Lung (tissue), 11 donors: ENCODE measurements at regions not wholly inside any gene's neighbourhood (a gene's known extent, or its start where the extent isn't known, plus 50 kb on each side); places are given as distances from the start of the nearest gene placed in this dataset.

Source experiments
- ATAC-seq: fragments of 200-7000 bp; cut with Tn5 transposase; one replicate; pipeline ENCODE4 v1.9.1; 2020; ENCODE audit warnings: moderate number of reproducible peaks; ENCODE audit not compliant: insufficient read depth, low FRiP score
- DNase-seq, 3 donors: peaks; one replicate each; pipeline ENCODE4 v3.0.0-alpha.2; 2013 to 2017
- H3K27ac ChIP-seq, 2 donors: one replicate each; pipeline ENCODE4 v1.5.1; 2013; ENCODE audit warnings: mild to moderate bottlenecking in 2 of 2, moderate library complexity in 2 of 2, control low read depth in 1 of 2, inconsistent platforms in 1 of 2, low read depth in 1 of 2, low read length in 1 of 2
- H3K27me3 ChIP-seq, 3 donors: one replicate each; pipeline ENCODE4 v1.5.1; 2013; ENCODE audit warnings: low read length in 2 of 3; ENCODE audit not compliant: control insufficient read depth in 3 of 3, insufficient read depth in 3 of 3
- H3K36me3 ChIP-seq, 4 donors: one replicate each; pipeline ENCODE4 v1.5.1; 2013; ENCODE audit warnings: low read length in 4 of 4, mild to moderate bottlenecking in 1 of 4, moderate library complexity in 1 of 4; ENCODE audit not compliant: control insufficient read depth in 4 of 4, insufficient read depth in 4 of 4
- H3K4me1 ChIP-seq, 5 donors: one replicate each; pipeline ENCODE4 v1.5.1; 2013; ENCODE audit warnings: low read length in 5 of 5, mild to moderate bottlenecking in 2 of 5, moderate library complexity in 1 of 5; ENCODE audit not compliant: control insufficient read depth in 5 of 5, insufficient read depth in 5 of 5
- H3K4me3 ChIP-seq: one replicate; pipeline ENCODE4 v1.5.1; 2013; ENCODE audit warnings: mild to moderate bottlenecking, control low read depth, moderate library complexity
- H3K9ac ChIP-seq, 2 donors: one replicate each; pipeline ENCODE4 v1.5.1; 2013; ENCODE audit warnings: low read length in 2 of 2, control low read depth in 1 of 2; ENCODE audit not compliant: insufficient read depth in 1 of 2
- H3K9me3 ChIP-seq, 4 donors: one replicate each; pipeline ENCODE4 v1.5.1; 2013; ENCODE audit warnings: low read length in 3 of 4, mild to moderate bottlenecking in 1 of 4, moderate library complexity in 1 of 4; ENCODE audit not compliant: control insufficient read depth in 4 of 4, insufficient read depth in 3 of 4
- CTCF ChIP-seq: IDR thresholded peaks from 2 replicates; pipeline ENCODE4 v1.5.1; 2012; ENCODE audit warnings: mild to moderate bottlenecking; ENCODE audit errors: control extremely low read depth, extremely low read depth
- WGBS, 2 donors: extraction: QIAGEN DNeasy Blood & Tissue Kit; methylation state at CpG; one replicate each; pipeline ENCODE4 v1.1.7; 2013; 5-methylcytosine and 5-hydroxymethylcytosine counted together
- donor health status: control.
- donor health status: control.
- donor health status: Bipolar disorder and iron deficiency.
- donor health status: healthy.
- donor health status: DM: yes; HTN: yes; CAD: no.

GRCh38 chr14:76273346-76273745, 102.6 kb upstream of the ESRRB start:
- H3K9ac ChIP-seq: no peak overlapping the region
- DNase-seq (no peak), ATAC-seq (no peak)
- WGBS, 2 donors: 71 to 82% methylated on average over 2 of the region's 2 CpGs
- no peak for TF ChIP-seq CTCF
- no peak overlapping the region for H3K4me3 ChIP-seq
- H3K27me3 ChIP-seq: peaks cover 0 to 3% (median 0%) of the 10 kb centered on the region in 3 donors
- H3K36me3 ChIP-seq: no peaks in the 10 kb centered on the region
- no peaks in the 10 kb centered on the region for H3K4me1 ChIP-seq
- H3K9me3 ChIP-seq: peaks cover 0 to 2% (median 0%) of the 10 kb centered on the region in 4 donors
- no peak overlapping the region for H3K27ac ChIP-seq

GRCh38 chr14:76274324-76274723, 101.6 kb upstream of the ESRRB start:
- DNase-seq: no peak
- Histone ChIP-seq H3K27ac (no peak overlapping the region), H3K4me3 (no peak overlapping the region), H3K9ac (no peak overlapping the region), H3K9me3 (peaks cover 0 to 4% (median 0%) of the 10 kb centered on the region in 4 donors), H3K27me3 (peaks cover 0 to 3% (median 0%) of the 10 kb centered on the region in 3 donors), H3K36me3 (no peaks in the 10 kb centered on the region), H3K4me1 (no peaks in the 10 kb centered on the region)
- WGBS, 2 donors: 85 to 90% methylated on average over 3 of the region's 3 CpGs
- ATAC-seq: no peak
- no peak for TF ChIP-seq CTCF

DNA sequence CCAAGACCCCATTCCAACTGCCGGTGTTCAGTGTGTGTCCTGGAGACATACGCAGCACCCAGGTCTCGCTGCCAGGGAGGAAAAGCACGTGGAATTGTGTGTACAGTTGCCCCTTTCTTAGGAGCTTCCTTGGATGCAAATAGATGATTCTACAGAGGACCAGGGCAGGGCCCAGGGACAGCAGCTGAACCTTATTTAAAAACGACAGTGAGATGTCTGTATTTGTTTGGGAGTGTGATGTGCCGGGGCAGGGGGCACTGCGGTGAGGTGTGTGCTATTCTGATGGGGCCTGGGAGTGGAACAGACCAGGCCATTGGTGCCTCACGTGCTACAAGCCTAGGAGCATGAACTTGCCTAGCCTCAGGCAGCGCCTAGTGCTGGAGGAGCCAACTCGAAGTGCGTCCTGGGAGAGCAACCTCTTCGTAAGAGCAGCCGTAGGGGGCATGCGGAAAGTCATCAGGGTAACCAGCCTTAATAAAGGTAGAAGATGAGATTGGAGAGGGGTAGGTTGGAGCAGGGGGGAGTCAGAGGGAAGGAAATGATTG, 98.3 kb upstream of the ESRRB start:
- peaks cover 0 to 4% (median 0%) of the 10 kb centered on the region in 4 donors for H3K9me3 ChIP-seq
- no peaks in the 10 kb centered on the region for H3K4me1 ChIP-seq
- H3K27ac ChIP-seq: no peak overlapping the region
- ATAC-seq: no peak
- DNase-seq: no peak
- WGBS, 2 donors: 79 to 80% methylated on average over 14 of the region's 14 CpGs
- H3K36me3 ChIP-seq: no peaks in the 10 kb centered on the region
- H3K27me3 ChIP-seq: no peaks in the 10 kb centered on the region
- no peak overlapping the region for H3K9ac ChIP-seq
- no peak overlapping the region for H3K4me3 ChIP-seq
- TF ChIP-seq CTCF: no peak

GRCh38 chr14:76280221-76280620, 95.7 kb upstream of the ESRRB start:
- DNase-seq (no peak), ATAC-seq (no peak)
- peaks cover 0 to 4% (median 0%) of the 10 kb centered on the region in 4 donors for H3K9me3 ChIP-seq
- H3K4me3 ChIP-seq: no peak overlapping the region
- 37 to 41% methylated on average over 3 of the region's 3 CpGs for WGBS, 2 donors
- H3K9ac ChIP-seq: no peak overlapping the region
- H3K4me1 ChIP-seq: no peaks in the 10 kb centered on the region
- no peaks in the 10 kb centered on the region for H3K36me3 ChIP-seq
- no peak overlapping the region for H3K27ac ChIP-seq
- TF ChIP-seq CTCF: no peak
- no peaks in the 10 kb centered on the region for H3K27me3 ChIP-seq
